ENCODE measurements at regions not wholly inside any gene's neighbourhood (a gene's known extent, or its start where the extent isn't known, plus 50 kb on each side); places are given as distances from the start of the nearest gene placed in this dataset.

DNA sequence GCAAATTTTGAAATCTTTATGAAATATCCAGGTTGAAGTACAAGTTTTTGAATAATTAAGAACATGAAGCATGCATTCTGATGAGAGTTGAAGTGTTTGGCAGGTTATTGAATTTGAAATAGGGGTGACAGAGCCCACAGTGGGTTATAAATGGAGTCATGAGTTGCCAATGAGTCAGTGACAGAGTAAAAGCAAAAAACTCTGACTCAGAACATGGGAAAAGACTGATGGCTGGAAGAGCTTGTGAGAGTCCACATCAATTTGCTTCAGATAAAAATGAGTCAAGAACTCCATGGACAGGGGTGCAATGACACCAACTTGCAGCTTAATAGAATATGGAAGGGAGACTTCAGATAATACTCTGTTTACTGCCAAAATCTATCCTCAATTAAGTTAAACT lies 105.3 kb downstream of the SLC6A15 start:
- ChIA-PET POLR2A (no interaction called here), CTCF (no interaction called here)
- H3K27ac Mint-ChIP-seq = no peak overlapping the region
- no peaks in the 10 kb centered on the region for H3K36me3 Mint-ChIP-seq (ENCODE audit: low read depth)
- no peaks in the 10 kb centered on the region for H3K4me1 Mint-ChIP-seq
- peaks cover 6% of the 10 kb centered on the region for H3K27me3 Mint-ChIP-seq
- H3K9me3 Mint-ChIP-seq = no peaks in the 10 kb centered on the region
- DNase-seq = no peak
- no peak overlapping the region for H3K4me3 Mint-ChIP-seq

DNA sequence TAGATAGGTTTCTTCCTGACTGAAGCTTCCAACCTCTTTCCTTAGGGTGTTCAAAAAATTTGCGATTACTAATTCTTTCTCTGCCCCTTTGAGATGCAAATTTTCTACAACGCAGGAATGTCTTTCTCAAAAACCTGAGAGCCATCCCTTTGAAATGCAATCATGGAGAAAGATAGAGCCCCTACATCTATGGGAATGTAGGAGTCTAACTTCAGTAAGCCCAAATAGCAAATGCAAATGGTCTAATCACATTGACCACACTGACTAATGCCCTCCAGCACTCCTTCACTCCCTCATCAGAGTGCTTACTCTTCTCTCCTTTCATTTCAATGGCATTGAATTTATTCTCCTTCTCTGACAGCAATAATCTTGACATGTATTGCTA lies 107.1 kb downstream of the SLC6A15 start:
- DNase-seq = no peak
- no peak overlapping the region for H3K27ac Mint-ChIP-seq
- H3K4me1 Mint-ChIP-seq = no peaks in the 10 kb centered on the region
- no peaks in the 10 kb centered on the region for H3K9me3 Mint-ChIP-seq
- no peaks in the 10 kb centered on the region for H3K36me3 Mint-ChIP-seq (ENCODE audit: low read depth)
- ChIA-PET CTCF (no interaction called here), POLR2A (no interaction called here)
- no peak overlapping the region for H3K4me3 Mint-ChIP-seq
- H3K27me3 Mint-ChIP-seq = peaks cover 6% of the 10 kb centered on the region

GRCh38 chr12:84804691-84805473 lies 107.7 kb downstream of the SLC6A15 start:
- DNase-seq = no peak
- POLR2A ChIA-PET = no interaction called here
- Mint-ChIP-seq H3K36me3 (ENCODE audit: low read depth) (no peaks in the 10 kb centered on the region), H3K27ac (no peak overlapping the region), H3K9me3 (no peaks in the 10 kb centered on the region), H3K4me1 (no peaks in the 10 kb centered on the region), H3K27me3 (peaks cover 6% of the 10 kb centered on the region), H3K4me3 (no peak overlapping the region)
- CTCF ChIA-PET = no interaction called here

GRCh38 chr12:84803661-84804060 lies 108.9 kb downstream of the SLC6A15 start:
- Mint-ChIP-seq H3K36me3 (ENCODE audit: low read depth) (no peaks in the 10 kb centered on the region), H3K4me3 (no peak overlapping the region), H3K9me3 (no peaks in the 10 kb centered on the region), H3K27me3 (peaks cover 6% of the 10 kb centered on the region), H3K27ac (no peak overlapping the region), H3K4me1 (no peaks in the 10 kb centered on the region)
- POLR2A ChIA-PET = no interaction called here
- no peak for DNase-seq
- CTCF ChIA-PET = no interaction called here

DNA sequence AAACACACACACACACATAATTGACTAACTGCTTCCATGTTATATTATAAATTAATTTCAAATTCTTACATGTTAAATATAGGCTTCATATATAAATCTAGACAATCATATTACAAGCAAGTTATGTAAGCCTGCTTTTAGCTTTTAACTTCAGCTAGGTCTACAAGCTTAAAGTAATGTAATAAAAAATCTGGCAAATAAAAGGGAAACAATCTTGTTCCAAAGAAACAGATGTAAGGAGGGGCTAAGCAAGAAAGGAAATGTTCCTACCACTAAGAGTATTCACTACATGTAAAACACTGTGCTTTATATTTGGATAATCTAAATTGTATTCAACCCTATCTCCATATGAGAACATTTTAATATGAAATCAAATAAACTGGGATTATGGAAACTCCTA lies 110.4 kb downstream of the SLC6A15 start:
- no peak for DNase-seq
- H3K4me3 Mint-ChIP-seq = no peak overlapping the region
- H3K36me3 Mint-ChIP-seq (ENCODE audit: low read depth) = no peaks in the 10 kb centered on the region
- POLR2A ChIA-PET = no interaction called here
- CTCF ChIA-PET = no interaction called here
- H3K27ac Mint-ChIP-seq = no peak overlapping the region
- no peaks in the 10 kb centered on the region for H3K9me3 Mint-ChIP-seq
- no peaks in the 10 kb centered on the region for H3K4me1 Mint-ChIP-seq
- peaks cover 5% of the 10 kb centered on the region for H3K27me3 Mint-ChIP-seq

- POLR2A ChIA-PET = no interaction called here
- H3K27me3 Mint-ChIP-seq = no peaks in the 10 kb centered on the region
- H3K4me1 Mint-ChIP-seq = no peaks in the 10 kb centered on the region
- no peaks in the 10 kb centered on the region for H3K36me3 Mint-ChIP-seq (ENCODE audit: low read depth)
- no peaks in the 10 kb centered on the region for H3K9me3 Mint-ChIP-seq
- no peak overlapping the region for H3K27ac Mint-ChIP-seq
- CTCF ChIA-PET = no interaction called here
- H3K4me3 Mint-ChIP-seq = no peak overlapping the region
- DNase-seq = no peak
Measured at GRCh38 chr12:84793558-84794367, 118.8 kb downstream of the SLC6A15 start.

DNA sequence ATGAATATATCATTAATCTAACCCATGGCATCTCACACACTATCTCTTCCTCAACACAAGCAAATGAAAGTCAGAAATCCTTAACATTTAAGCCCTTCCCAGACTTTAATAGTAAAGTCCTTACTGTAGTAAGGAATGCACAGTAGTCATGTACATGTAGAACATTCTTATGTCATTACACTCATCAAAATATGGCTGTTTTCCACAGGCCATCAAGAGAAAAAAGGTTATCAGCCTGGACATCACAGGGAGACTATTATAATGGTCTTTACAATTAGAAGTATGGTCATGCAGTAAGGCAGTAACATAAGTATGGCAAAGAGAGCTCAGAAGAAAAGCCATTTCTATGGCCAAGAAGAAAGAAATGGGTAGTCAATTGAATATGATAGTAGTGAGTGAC lies 121.2 kb downstream of the SLC6A15 start:
- Mint-ChIP-seq H3K27ac (no peak overlapping the region), H3K4me3 (no peak overlapping the region), H3K27me3 (no peaks in the 10 kb centered on the region), H3K36me3 (ENCODE audit: low read depth) (no peaks in the 10 kb centered on the region), H3K4me1 (no peaks in the 10 kb centered on the region), H3K9me3 (no peaks in the 10 kb centered on the region)
- no peak for DNase-seq
- CTCF ChIA-PET = no interaction called here
- POLR2A ChIA-PET = no interaction called here

DNA sequence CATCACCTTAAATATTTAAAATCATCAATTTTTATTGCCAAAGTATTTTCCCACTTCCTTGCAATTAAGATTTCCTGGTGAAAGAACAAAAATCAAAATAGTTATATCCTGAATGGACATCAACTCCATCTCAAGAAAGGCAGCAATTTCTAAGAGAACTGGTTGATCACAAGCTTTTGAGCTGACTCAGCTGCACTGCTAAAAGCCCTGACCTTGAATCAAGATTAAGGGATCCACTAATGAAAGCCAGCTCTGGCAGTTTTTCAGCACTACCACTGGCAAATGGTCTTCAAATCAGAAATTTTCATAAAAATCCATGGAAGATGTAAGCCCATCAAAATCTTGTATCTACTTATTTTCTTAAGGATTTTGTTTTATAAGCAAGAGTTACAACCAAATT lies 123.4 kb downstream of the SLC6A15 start:
- H3K4me1 Mint-ChIP-seq = no peaks in the 10 kb centered on the region
- no peaks in the 10 kb centered on the region for H3K36me3 Mint-ChIP-seq (ENCODE audit: low read depth)
- ChIA-PET POLR2A (no interaction called here), CTCF (no interaction called here)
- DNase-seq = no peak
- no peaks in the 10 kb centered on the region for H3K27me3 Mint-ChIP-seq
- H3K9me3 Mint-ChIP-seq = no peaks in the 10 kb centered on the region
- no peak overlapping the region for H3K27ac Mint-ChIP-seq
- no peak overlapping the region for H3K4me3 Mint-ChIP-seq

DNA sequence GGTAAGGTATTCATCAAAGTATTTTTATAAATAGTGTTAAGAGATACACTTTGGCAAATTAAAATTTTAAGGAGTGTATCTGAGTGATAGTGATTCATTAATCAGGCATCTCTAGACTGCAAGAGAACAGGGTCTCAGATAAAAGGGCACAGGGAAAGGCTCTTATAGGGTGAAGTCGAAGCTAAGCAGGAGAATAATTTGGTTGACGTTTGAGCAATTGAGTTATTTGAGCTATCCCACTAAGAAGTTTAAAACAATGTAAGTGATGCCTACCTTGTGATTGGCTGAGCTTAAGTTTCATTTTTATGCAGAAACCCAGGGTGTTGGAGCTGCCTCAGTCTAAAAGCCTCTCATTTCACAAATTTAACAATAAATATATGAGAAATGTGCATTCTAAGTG lies 125.3 kb downstream of the SLC6A15 start:
- no peaks in the 10 kb centered on the region for H3K9me3 Mint-ChIP-seq
- H3K27me3 Mint-ChIP-seq = no peaks in the 10 kb centered on the region
- H3K4me3 Mint-ChIP-seq = no peak overlapping the region
- no peaks in the 10 kb centered on the region for H3K4me1 Mint-ChIP-seq
- H3K27ac Mint-ChIP-seq = no peak overlapping the region
- POLR2A ChIA-PET = no interaction called here
- no peak for DNase-seq
- no peaks in the 10 kb centered on the region for H3K36me3 Mint-ChIP-seq (ENCODE audit: low read depth)
- CTCF ChIA-PET = no interaction called here

DNA sequence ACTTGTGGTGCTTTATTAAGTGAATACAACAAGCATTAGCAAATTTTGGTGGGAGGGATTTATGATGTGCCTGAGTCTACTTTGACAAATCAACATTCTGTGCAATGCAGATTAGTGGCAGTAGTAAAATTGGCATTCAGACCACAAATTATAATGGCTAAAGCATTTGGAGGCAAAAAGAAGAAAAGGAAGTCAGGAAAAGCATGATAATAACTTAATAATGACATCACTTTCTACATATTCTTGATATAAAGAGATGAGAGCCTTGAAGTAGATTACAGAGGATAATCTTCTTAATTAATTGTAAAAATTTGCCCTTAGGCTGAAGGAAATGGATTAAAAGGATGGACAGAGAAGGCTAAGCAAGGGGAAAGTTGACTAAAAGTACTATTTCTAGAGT lies 126.0 kb downstream of the SLC6A15 start:
- H3K36me3 Mint-ChIP-seq (ENCODE audit: low read depth) = no peaks in the 10 kb centered on the region
- H3K4me1 Mint-ChIP-seq = no peaks in the 10 kb centered on the region
- H3K9me3 Mint-ChIP-seq = no peaks in the 10 kb centered on the region
- ChIA-PET POLR2A (no interaction called here), CTCF (no interaction called here)
- no peak overlapping the region for H3K27ac Mint-ChIP-seq
- H3K27me3 Mint-ChIP-seq = no peaks in the 10 kb centered on the region
- no peak for DNase-seq
- no peak overlapping the region for H3K4me3 Mint-ChIP-seq

GRCh38 chr12:84785951-84786350 lies 126.6 kb downstream of the SLC6A15 start:
- Mint-ChIP-seq H3K36me3 (ENCODE audit: low read depth) (no peaks in the 10 kb centered on the region), H3K9me3 (no peaks in the 10 kb centered on the region), H3K27ac (no peak overlapping the region), H3K27me3 (no peaks in the 10 kb centered on the region), H3K4me3 (no peak overlapping the region), H3K4me1 (no peaks in the 10 kb centered on the region)
- DNase-seq = no peak
- ChIA-PET POLR2A (no interaction called here), CTCF (no interaction called here)

- ChIA-PET POLR2A (no interaction called here), CTCF (no interaction called here)
- DNase-seq = no peak
- Mint-ChIP-seq H3K4me3 (no peak overlapping the region), H3K4me1 (no peaks in the 10 kb centered on the region), H3K27me3 (no peaks in the 10 kb centered on the region), H3K36me3 (ENCODE audit: low read depth) (no peaks in the 10 kb centered on the region), H3K27ac (no peak overlapping the region), H3K9me3 (no peaks in the 10 kb centered on the region)
Measured at GRCh38 chr12:84785281-84785680, 127.3 kb downstream of the SLC6A15 start.

GRCh38 chr12:84779169-84779568 lies 133.4 kb downstream of the SLC6A15 start:
- H3K36me3 Mint-ChIP-seq (ENCODE audit: low read depth) = no peaks in the 10 kb centered on the region
- ChIA-PET POLR2A (no interaction called here), CTCF (no interaction called here)

DNA sequence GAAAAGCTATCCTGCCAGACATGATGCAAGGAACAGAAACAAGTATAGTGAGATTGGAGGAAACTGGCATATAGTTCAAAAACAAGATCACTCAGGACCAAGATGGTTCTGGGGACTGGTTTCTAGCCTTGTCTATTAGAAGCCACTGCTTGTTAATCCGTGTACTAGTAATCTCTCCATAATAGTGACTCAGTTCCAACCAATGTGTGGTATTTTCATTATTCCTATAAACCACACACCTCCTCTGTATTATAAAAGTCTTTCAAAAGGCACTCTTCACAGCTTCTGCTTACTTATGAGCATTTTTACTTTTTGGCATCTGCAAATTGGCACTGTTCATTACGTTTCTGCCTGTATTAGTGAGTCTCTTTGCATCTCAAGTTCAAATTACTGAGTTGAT lies 140.3 kb downstream of the SLC6A15 start:
- Mint-ChIP-seq H3K4me3 (no peak overlapping the region), H3K9me3 (no peaks in the 10 kb centered on the region), H3K36me3 (ENCODE audit: low read depth) (no peaks in the 10 kb centered on the region), H3K4me1 (no peaks in the 10 kb centered on the region), H3K27me3 (no peaks in the 10 kb centered on the region), H3K27ac (no peak overlapping the region)
- ChIA-PET CTCF (no interaction called here), POLR2A (no interaction called here)
- DNase-seq = no peak

More at GRCh38 chr12:84779169-84779568, 133.4 kb downstream of the SLC6A15 start:
- no peak overlapping the region for H3K27ac Mint-ChIP-seq
- H3K4me3 Mint-ChIP-seq = no peak overlapping the region
- no peaks in the 10 kb centered on the region for H3K27me3 Mint-ChIP-seq
- H3K9me3 Mint-ChIP-seq = no peaks in the 10 kb centered on the region
- DNase-seq = no peak
- no peaks in the 10 kb centered on the region for H3K4me1 Mint-ChIP-seq

Data from activated CD4-positive, alpha-beta memory T cell treated with anti-CD3 and anti-CD28 coated beads, Interleukin-2, amount 10 ng/mL, durations not matched to agents 7 days and 5 days (primary cell).